ENCODE measurements at regions not wholly inside any gene's neighbourhood (a gene's known extent, or its start where the extent isn't known, plus 50 kb on each side); places are given as distances from the start of the nearest gene placed in this dataset.

DNA sequence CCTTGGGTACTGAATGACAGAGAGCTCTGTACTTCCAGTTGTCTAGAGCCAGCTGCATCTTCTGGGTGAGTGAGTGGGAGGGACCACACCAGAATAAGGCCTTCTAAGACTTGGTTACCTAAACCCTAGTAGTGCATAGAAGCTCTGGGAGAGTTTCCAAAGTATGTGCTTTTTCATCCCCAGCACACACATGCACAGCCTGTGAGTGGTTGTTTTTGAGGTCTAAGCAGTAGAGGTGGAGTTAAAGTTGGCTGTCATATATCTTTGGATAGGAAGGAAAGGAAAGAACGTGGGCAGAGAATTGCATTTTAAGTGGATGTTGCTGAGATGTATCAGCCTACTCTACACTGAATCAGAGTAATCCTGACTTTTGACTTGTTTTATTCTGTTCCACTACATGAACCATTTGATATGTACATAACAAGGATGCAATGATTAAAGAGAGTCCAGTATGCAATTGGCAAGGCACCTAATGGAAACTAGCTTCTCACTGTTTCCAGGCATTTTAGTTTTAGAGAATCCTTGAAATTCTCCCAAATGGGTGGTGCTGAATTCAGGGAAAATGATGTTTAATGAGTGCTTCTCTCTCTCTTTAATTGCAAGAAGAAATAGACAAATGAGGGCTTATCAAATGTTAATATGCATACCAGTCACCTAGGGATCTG lies 51.8 kb upstream of the PRICKLE1 start:
- TF ChIP-seq, protein P1, sequence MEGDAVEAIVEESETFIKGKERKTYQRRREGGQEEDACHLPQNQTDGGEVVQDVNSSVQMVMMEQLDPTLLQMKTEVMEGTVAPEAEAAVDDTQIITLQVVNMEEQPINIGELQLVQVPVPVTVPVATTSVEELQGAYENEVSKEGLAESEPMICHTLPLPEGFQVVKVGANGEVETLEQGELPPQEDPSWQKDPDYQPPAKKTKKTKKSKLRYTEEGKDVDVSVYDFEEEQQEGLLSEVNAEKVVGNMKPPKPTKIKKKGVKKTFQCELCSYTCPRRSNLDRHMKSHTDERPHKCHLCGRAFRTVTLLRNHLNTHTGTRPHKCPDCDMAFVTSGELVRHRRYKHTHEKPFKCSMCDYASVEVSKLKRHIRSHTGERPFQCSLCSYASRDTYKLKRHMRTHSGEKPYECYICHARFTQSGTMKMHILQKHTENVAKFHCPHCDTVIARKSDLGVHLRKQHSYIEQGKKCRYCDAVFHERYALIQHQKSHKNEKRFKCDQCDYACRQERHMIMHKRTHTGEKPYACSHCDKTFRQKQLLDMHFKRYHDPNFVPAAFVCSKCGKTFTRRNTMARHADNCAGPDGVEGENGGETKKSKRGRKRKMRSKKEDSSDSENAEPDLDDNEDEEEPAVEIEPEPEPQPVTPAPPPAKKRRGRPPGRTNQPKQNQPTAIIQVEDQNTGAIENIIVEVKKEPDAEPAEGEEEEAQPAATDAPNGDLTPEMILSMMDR (optimal IDR thresholded peaks at IDR 0.05 in 1 of 3, IDR thresholded peaks at IDR 0.05 in 1 of 3, conservative IDR thresholded peaks at IDR 0.05 in 1 of 3; ENCODE audit: extremely low read depth in 1 of 3, insufficient read depth in 2 of 3, low read length in 3 of 3) = no peak
- no peak for TF ChIP-seq EZH2 (IDR thresholded peaks at IDR 0.05; ENCODE audit: low read length)

All from keratinocyte (primary cell).